HEK293 (cell line): ENCODE measurements at regions not wholly inside any gene's neighbourhood (a gene's known extent, or its start where the extent isn't known, plus 50 kb on each side); places are given as distances from the start of the nearest gene placed in this dataset.

ENCODE experiments used
- CTCF ChIA-PET: fragments of 350-600 bp; formaldehyde crosslinking; extraction: SDS; loops from one replicate; lab custom pipeline; 2021; ENCODE audit warnings: antibody characterized with exemption; lab: Yijun Ruan, JAX
- POLR2A ChIA-PET: fragments of 300-600 bp; formaldehyde crosslinking; extraction: SDS; loops from one replicate; lab custom pipeline; 2020; ENCODE audit warnings: antibody characterized with exemption, inconsistent platforms; lab: Yijun Ruan, JAX
- H3K27ac ChIP-seq: fragments of 200-500 bp; sonication (Bioruptor generic); 2 replicates; pipeline ENCODE4 v1.5.1; 2014; ENCODE audit warnings: low read depth, low read length, control low read depth, inconsistent platforms; ENCODE audit errors: extremely low read depth
- H3K36me3 ChIP-seq, 2 experiments: fragments of 200-500 bp in 1 of 2; sonication (Bioruptor generic) in 1 of 2; 1 replicate in 1 of 2; 2 replicates in 1 of 2; pipeline ENCODE4 v1.5.1; 2014 to 2017; ENCODE audit warnings: inconsistent platforms in 2 of 2, low read length in 2 of 2; ENCODE audit not compliant: control insufficient read depth in 2 of 2, insufficient read depth in 1 of 2
- H3K4me1 ChIP-seq: fragments of 200-500 bp; sonication (Bioruptor generic); 2 replicates; pipeline ENCODE4 v1.5.1; 2014; ENCODE audit warnings: mild to moderate bottlenecking, low read length, inconsistent platforms; ENCODE audit not compliant: control insufficient read depth, insufficient read depth
- H3K4me3 ChIP-seq: 2 replicates; pipeline ENCODE4 v1.5.1; 2011; ENCODE audit warnings: low read depth, mild to moderate bottlenecking, control low read depth, low read length, moderate library complexity
- H3K9me3 ChIP-seq: fragments of 200-500 bp; sonication (Bioruptor generic); 2 replicates; pipeline ENCODE4 v1.5.1; 2014; ENCODE audit warnings: low read depth, low read length, inconsistent platforms; ENCODE audit not compliant: control insufficient read depth, insufficient read depth
- GLI2 ChIP-seq: fragments of 450-650 bp; formaldehyde crosslinking; IDR thresholded peaks from 2 replicates; pipeline ENCODE4; 2017; ENCODE audit warnings: missing biosample characterization, missing genetic modification characterization, low read depth, borderline replicate concordance
- MZF1 ChIP-seq: fragments of 450-650 bp; formaldehyde crosslinking; IDR thresholded peaks from 2 replicates; pipeline ENCODE4 v1.5.1; 2017; ENCODE audit warnings: missing biosample characterization, missing genetic modification characterization, borderline replicate concordance
- PRDM1 ChIP-seq: fragments of 450-650 bp; formaldehyde crosslinking; IDR thresholded peaks from 2 replicates; pipeline ENCODE4; 2016; ENCODE audit warnings: missing biosample characterization, missing genetic modification characterization
- ZBTB10 ChIP-seq: fragments of 450-650 bp; formaldehyde crosslinking; IDR thresholded peaks from 2 replicates; pipeline ENCODE4 v1.5.1; 2016; ENCODE audit warnings: missing biosample characterization, missing genetic modification characterization
- ZBTB26 ChIP-seq: fragments of 450-650 bp; formaldehyde crosslinking; optimal IDR thresholded peaks from 2 replicates; pipeline ENCODE3; 2016; ENCODE audit warnings: missing biosample characterization, mild to moderate bottlenecking, missing genetic modification characterization
- ZFHX2 ChIP-seq: fragments of 450-650 bp; formaldehyde crosslinking; conservative IDR thresholded peaks from 2 replicates; pipeline ENCODE4 v1.5.1; 2016; ENCODE audit warnings: missing biosample characterization, missing genetic modification characterization
- ZIC2 ChIP-seq: fragments of 450-650 bp; formaldehyde crosslinking; IDR thresholded peaks from 2 replicates; pipeline ENCODE4 v1.5.1; 2016; ENCODE audit warnings: missing biosample characterization, missing genetic modification characterization
- ZNF10 ChIP-seq: fragments of 450-650 bp; formaldehyde crosslinking; IDR thresholded peaks from 2 replicates; pipeline ENCODE4 v1.5.1; 2017; ENCODE audit warnings: missing biosample characterization, missing genetic modification characterization
- ZNF23 ChIP-seq: fragments of 450-650 bp; formaldehyde crosslinking; IDR thresholded peaks from 2 replicates; pipeline ENCODE4 v1.5.1; 2016; ENCODE audit warnings: missing biosample characterization, missing genetic modification characterization, borderline replicate concordance
- ZNF24 ChIP-seq: fragments of 450-650 bp; formaldehyde crosslinking; IDR thresholded peaks from 2 replicates; pipeline ENCODE4 v1.5.1; 2016; ENCODE audit warnings: missing biosample characterization, missing genetic modification characterization
- ZNF26 ChIP-seq: fragments of 450-650 bp; formaldehyde crosslinking; IDR thresholded peaks from 2 replicates; pipeline ENCODE4 v1.5.1; 2016; ENCODE audit warnings: missing biosample characterization, missing genetic modification characterization
- ZNF266 ChIP-seq: fragments of 450-650 bp; formaldehyde crosslinking; IDR thresholded peaks from 2 replicates; pipeline ENCODE4 v1.5.1; 2016; ENCODE audit warnings: missing biosample characterization, missing genetic modification characterization, low read depth
- ZNF292 ChIP-seq: fragments of 450-650 bp; formaldehyde crosslinking; IDR thresholded peaks from 2 replicates; pipeline ENCODE4 v1.5.1; 2016; ENCODE audit warnings: low read depth, missing biosample characterization, missing genetic modification characterization, borderline replicate concordance
- ZNF311 ChIP-seq: fragments of 450-650 bp; formaldehyde crosslinking; IDR thresholded peaks from 2 replicates; pipeline ENCODE4 v1.5.1; 2017; ENCODE audit warnings: missing biosample characterization, missing genetic modification characterization, borderline replicate concordance
- ZNF350 ChIP-seq: fragments of 450-650 bp; formaldehyde crosslinking; IDR thresholded peaks from 2 replicates; pipeline ENCODE4 v1.5.0; 2017; ENCODE audit warnings: missing biosample characterization, mild to moderate bottlenecking, missing genetic modification characterization
- ZNF394 ChIP-seq: fragments of 450-650 bp; formaldehyde crosslinking; IDR thresholded peaks from 2 replicates; pipeline ENCODE4 v1.5.1; 2016; ENCODE audit warnings: missing biosample characterization, missing genetic modification characterization, mild to moderate bottlenecking, moderate library complexity, borderline replicate concordance
- ZNF398 ChIP-seq: fragments of 450-650 bp; formaldehyde crosslinking; IDR thresholded peaks from 2 replicates; pipeline ENCODE4 v1.5.1; 2017; ENCODE audit warnings: missing biosample characterization, missing genetic modification characterization
- ZNF449 ChIP-seq: fragments of 450-650 bp; formaldehyde crosslinking; IDR thresholded peaks from 2 replicates; pipeline ENCODE4 v1.5.1; 2017; ENCODE audit warnings: missing biosample characterization, mild to moderate bottlenecking, missing genetic modification characterization, moderate library complexity
- ZNF560 ChIP-seq: fragments of 450-650 bp; formaldehyde crosslinking; IDR thresholded peaks from 2 replicates; pipeline ENCODE4 v1.5.1; 2017; ENCODE audit warnings: missing biosample characterization, missing genetic modification characterization, borderline replicate concordance
- ZNF639 ChIP-seq: fragments of 450-650 bp; formaldehyde crosslinking; IDR thresholded peaks from 2 replicates; pipeline ENCODE4 v1.5.1; 2016; ENCODE audit warnings: missing biosample characterization, missing genetic modification characterization
- ZNF654 ChIP-seq: fragments of 450-650 bp; formaldehyde crosslinking; IDR thresholded peaks from 2 replicates; pipeline ENCODE4 v1.5.1; 2016; ENCODE audit warnings: low read depth, missing biosample characterization, missing genetic modification characterization
- ZNF692 ChIP-seq: fragments of 450-650 bp; formaldehyde crosslinking; IDR thresholded peaks from 2 replicates; pipeline ENCODE4 v1.5.1; 2016; ENCODE audit warnings: missing biosample characterization, missing genetic modification characterization
- ZNF843 ChIP-seq: fragments of 450-650 bp; formaldehyde crosslinking; IDR thresholded peaks from 2 replicates; pipeline ENCODE4 v1.5.1; 2016; ENCODE audit warnings: missing biosample characterization, missing genetic modification characterization

GRCh38 chr2:37864217-37864616 is 60.9 kb upstream of the RMDN2 start:
- no peak overlapping the region for H3K27ac ChIP-seq
- TF ChIP-seq ZNF311 (tag by site-specific recombination) (no peak), ZNF350 (tag by site-specific recombination) (no peak), PRDM1 (no peak), ZNF26 (tag by site-specific recombination) (no peak), GLI2 (tag by site-specific recombination) (no peak), ZFHX2 (tag by site-specific recombination) (no peak), ZBTB26 (no peak), ZNF10 (tag by site-specific recombination) (no peak), ZNF692 (tag by site-specific recombination) (no peak), ZNF449 (tag by site-specific recombination) (no peak), ZNF560 (tag by site-specific recombination) (no peak), MZF1 (tag by site-specific recombination) (no peak), ZNF23 (tag by site-specific recombination) (no peak), ZNF843 (no peak)
- TF ChIP-seq, all 188 proteins: peak for 0
- Histone ChIP-seq H3K4me3 (no peak overlapping the region), H3K36me3 (no peaks in the 10 kb centered on the region), H3K4me1 (no peaks in the 10 kb centered on the region), H3K9me3 (no peaks in the 10 kb centered on the region)
- CTCF ChIA-PET: interaction anchor here (1.0 kb wide), 1 partner anchor 12 kb away, joined by 4 read pairs; no protein-coding TSS in a partner anchor
- POLR2A ChIA-PET: no interaction called here

- no peak overlapping the region for H3K4me3 ChIP-seq
- no peaks in the 10 kb centered on the region for H3K9me3 ChIP-seq
- ChIA-PET CTCF (interaction anchor here (0.8 to 3.2 kb wide), 3 partner anchors 12 to 470 kb away, joined by 4 to 20 read pairs (median 4); no protein-coding TSS in a partner anchor), POLR2A (no interaction called here)
- H3K27ac ChIP-seq: no peak overlapping the region
- H3K36me3 ChIP-seq: no peaks in the 10 kb centered on the region
- H3K4me1 ChIP-seq: no peaks in the 10 kb centered on the region
- TF ChIP-seq ZNF639 (tag by site-specific recombination) (no peak), ZNF24 (tag by site-specific recombination) (no peak), ZNF266 (tag by site-specific recombination) (no peak), ZNF292 (tag by site-specific recombination) (no peak), ZNF394 (no peak), ZNF350 (tag by site-specific recombination) (no peak), ZIC2 (tag by site-specific recombination) (no peak), ZNF398 (tag by site-specific recombination) (no peak), ZBTB10 (tag by site-specific recombination) (no peak), ZNF654 (no peak)
These were observed 59.4 kb upstream of the RMDN2 start for GRCh38 chr2:37865640-37866039.
